IMR-90 (cell line): ENCODE measurements at regions not wholly inside any gene's neighbourhood (a gene's known extent, or its start where the extent isn't known, plus 50 kb on each side); places are given as distances from the start of the nearest gene placed in this dataset.

Experiments used
- ATAC-seq: fragments of 200-7000 bp; cut with Tn5 transposase; 2 replicates; pipeline ENCODE4 v1.9.1; 2020; ENCODE audit warnings: low read depth, mild to moderate bottlenecking, moderate library complexity
- BruUV-seq: library from RNA; stranded (reverse); fragments of 400-500 nt; replicated peaks from 2 replicates; lab custom pipeline; 2021; lab: Mats Ljungman, UMichigan
- CTCF ChIA-PET: fragments of 300-600 bp; formaldehyde crosslinking; extraction: SDS; loops from one replicate; lab custom pipeline; 2021; ENCODE audit warnings: antibody characterized with exemption; lab: Yijun Ruan, JAX
- POLR2A ChIA-PET: fragments of 300-600 bp; sonication (Branson Sonifier 250); formaldehyde crosslinking; loops from one replicate; lab custom pipeline; 2022; ENCODE audit warnings: antibody characterized with exemption; ENCODE audit not compliant: unreplicated experiment; lab: Charles Lee
- DNase-seq: peaks from one replicate; pipeline ENCODE4 v3.0.0; 2013
- H2AFZ ChIP-seq: replicated peaks from 2 replicates; pipeline ENCODE3; 2013; ENCODE audit warnings: low read length, mild to moderate bottlenecking; ENCODE audit not compliant: poor library complexity
- H2AK5ac ChIP-seq: 2 replicates; pipeline ENCODE4 v1.6.1; 2013; ENCODE audit warnings: low read depth, low read length, inconsistent platforms
- H2AK9ac ChIP-seq: replicated peaks from 2 replicates; pipeline ENCODE3; 2013; ENCODE audit warnings: mild to moderate bottlenecking, low read depth, low read length, moderate library complexity; ENCODE audit not compliant: poor library complexity
- H2BK120ac ChIP-seq: 2 replicates; pipeline ENCODE4 v1.6.1; 2013; ENCODE audit warnings: low read depth, low read length, inconsistent platforms
- H2BK15ac ChIP-seq: 3 replicates; pipeline ENCODE4 v1.6.1; 2013; ENCODE audit warnings: low read depth, low read length, inconsistent platforms
- H2BK20ac ChIP-seq: 2 replicates; pipeline ENCODE4 v1.6.1; 2013; ENCODE audit warnings: low read depth, mild to moderate bottlenecking, inconsistent platforms, low read length, moderate library complexity
- H2BK5ac ChIP-seq: 2 replicates; pipeline ENCODE4 v1.6.1; 2013; ENCODE audit warnings: mild to moderate bottlenecking, low read depth, low read length, inconsistent platforms; ENCODE audit not compliant: poor library complexity, severe bottlenecking
- H3K14ac ChIP-seq: replicated peaks from 2 replicates; pipeline ENCODE4 v1.6.1; 2013; ENCODE audit warnings: low read depth, low read length, inconsistent platforms
- H3K18ac ChIP-seq: 2 replicates; pipeline ENCODE4 v1.6.1; 2013; ENCODE audit warnings: low read depth, low read length, control low read depth
- H3K23ac ChIP-seq: 2 replicates; pipeline ENCODE4 v1.6.1; 2013; ENCODE audit warnings: low read depth, low read length, inconsistent platforms
- H3K27ac ChIP-seq: 2 replicates; pipeline ENCODE4 v1.5.1; 2013; ENCODE audit warnings: mild to moderate bottlenecking, control low read depth, low read length; ENCODE audit not compliant: insufficient read depth
- H3K27me3 ChIP-seq: 2 replicates; pipeline ENCODE4 v1.6.1; 2013; ENCODE audit warnings: low read length; ENCODE audit not compliant: control insufficient read depth, insufficient read depth
- H3K36me3 ChIP-seq: 2 replicates; pipeline ENCODE4 v1.6.1; 2013; ENCODE audit warnings: low read length, mixed read lengths; ENCODE audit not compliant: control insufficient read depth, insufficient read depth
- H3K4ac ChIP-seq: 2 replicates; pipeline ENCODE4 v1.6.1; 2013; ENCODE audit warnings: low read depth, low read length, inconsistent platforms
- H3K4me1 ChIP-seq: 2 replicates; pipeline ENCODE4 v1.6.1; 2013; ENCODE audit warnings: low read length, mixed read lengths; ENCODE audit not compliant: control insufficient read depth, insufficient read depth
- H3K4me2 ChIP-seq: 2 replicates; pipeline ENCODE4 v1.6.1; 2013; ENCODE audit warnings: low read depth, mild to moderate bottlenecking, control low read depth, low read length, moderate library complexity
- H3K4me3 ChIP-seq: 2 replicates; pipeline ENCODE4 v1.5.1; 2013; ENCODE audit warnings: low read depth, mild to moderate bottlenecking, control low read depth, low read length, moderate library complexity; ENCODE audit not compliant: insufficient read depth
- H3K56ac ChIP-seq: 2 replicates; pipeline ENCODE4 v1.6.1; 2013; ENCODE audit warnings: low read length, inconsistent platforms; ENCODE audit not compliant: insufficient read depth; ENCODE audit errors: extremely low read depth
- H3K79me1 ChIP-seq, 2 experiments: 2 replicates each; pipeline ENCODE4 v1.6.1; 2013; ENCODE audit warnings: low read length in 2 of 2, inconsistent platforms in 1 of 2, low read depth in 1 of 2
- H3K9ac ChIP-seq: 2 replicates; pipeline ENCODE4 v1.6.1; 2013; ENCODE audit warnings: low read depth, low read length, control low read depth
- H3K9me1 ChIP-seq: 2 replicates; pipeline ENCODE4 v1.6.1; 2013; ENCODE audit warnings: low read length, inconsistent platforms; ENCODE audit not compliant: insufficient read depth
- H3K9me3 ChIP-seq: 2 replicates; pipeline ENCODE4 v1.6.1; 2013; ENCODE audit warnings: low read length; ENCODE audit not compliant: control insufficient read depth, insufficient read depth
- H4K20me1 ChIP-seq: 2 replicates; pipeline ENCODE4 v1.6.1; 2013; ENCODE audit warnings: low read length, inconsistent platforms; ENCODE audit not compliant: insufficient read depth
- H4K5ac ChIP-seq: 2 replicates; pipeline ENCODE4 v1.6.1; 2013; ENCODE audit warnings: mild to moderate bottlenecking, low read depth, low read length, control low read depth
- H4K8ac ChIP-seq, 2 experiments: 2 replicates each; pipeline ENCODE4 v1.6.1; 2013; ENCODE audit warnings: low read depth in 2 of 2, low read length in 2 of 2, control low read depth in 1 of 2, inconsistent platforms in 1 of 2
- H4K91ac ChIP-seq: 2 replicates; pipeline ENCODE4 v1.6.1; 2013; ENCODE audit warnings: low read depth, low read length, inconsistent platforms; ENCODE audit not compliant: insufficient read depth
- CEBPB ChIP-seq: IDR thresholded peaks from 2 replicates; pipeline ENCODE4 v1.6.1; 2012; ENCODE audit warnings: low read depth, low read length, improper control_type of control experiment
- ELK1 ChIP-seq: fragments of 150-350 bp; IDR thresholded peaks from 2 replicates; pipeline ENCODE4 v1.6.1; 2016; ENCODE audit warnings: low read depth, mild to moderate bottlenecking, low read length, moderate library complexity, borderline replicate concordance
- MAFK ChIP-seq: IDR thresholded peaks from 2 replicates; pipeline ENCODE4 v1.6.1; 2012; ENCODE audit warnings: low read depth, low read length, improper control_type of control experiment
- NFE2L2 ChIP-seq: fragments of 150-350 bp; IDR thresholded peaks from 2 replicates; pipeline ENCODE4 v1.6.1; 2016; ENCODE audit warnings: low read depth, mild to moderate bottlenecking, low read length
- SMC3 ChIP-seq: fragments of 150-350 bp; IDR thresholded peaks from 2 replicates; pipeline ENCODE4 v1.6.1; 2016; ENCODE audit warnings: low read depth, mild to moderate bottlenecking, antibody characterized with exemption, low read length, moderate library complexity
- WGBS, 2 experiments: methylation state at CpG; one replicate each; pipeline versions ENCODE4 v1.1.5 to v1.1.7; 2013; ENCODE audit warnings: missing lambda C conversion rate in 2 of 2; ENCODE audit not compliant: insufficient read length in 1 of 2; ENCODE audit errors: extremely low coverage in 2 of 2; 5-methylcytosine and 5-hydroxymethylcytosine counted together
- dilution Hi-C: fragments of 300-500 bp; cut with HindIII; formaldehyde crosslinking; loops from one replicate; pipeline ENCODE4 v1.14.3; 2018; ENCODE audit warnings: low sequenced_read_pairs; ENCODE audit not compliant: unreplicated experiment
- in situ Hi-C: fragments of 300-500 bp; cut with MboI; formaldehyde crosslinking; loops from 3 replicates; pipeline ENCODE4 v1.14.3; 2019; ENCODE audit warnings: low sequenced_read_pairs, inconsistent platforms, mixed read lengths
- intact Hi-C: fragments of 100-400 bp; cut with micrococcal nuclease; formaldehyde crosslinking; loops from 2 replicates; pipeline ENCODE4 v1.10.0; 2022

GRCh38 chr10:89867964-89868363 lies 166.6 kb downstream of the KIF20B start:
- Histone ChIP-seq H3K56ac (no peak overlapping the region), H2AK5ac (no peak overlapping the region), H4K8ac (no peak overlapping the region), H2BK120ac (no peak overlapping the region), H3K14ac (no peak overlapping the region), H3K27me3 (peaks cover 7% of the 10 kb centered on the region), H3K79me1 (no peaks in the 10 kb centered on the region), H3K18ac (no peak overlapping the region), H3K9me1 (no peaks in the 10 kb centered on the region), H3K4me2 (no peak overlapping the region), H3K23ac (no peak overlapping the region), H2BK5ac (no peak overlapping the region), H3K9me3 (no peaks in the 10 kb centered on the region), H3K27ac (no peak overlapping the region), H4K5ac (no peak overlapping the region), H3K36me3 (no peaks in the 10 kb centered on the region), H4K20me1 (no peaks in the 10 kb centered on the region), H4K91ac (no peak overlapping the region), H3K4ac (no peak overlapping the region), H3K4me1 (no peaks in the 10 kb centered on the region), H2AFZ (no peak overlapping the region), H3K4me3 (no peak overlapping the region), H2BK15ac (no peak overlapping the region), H3K9ac (no peak overlapping the region), H2AK9ac (no peak overlapping the region), H2BK20ac (no peak overlapping the region)
- in situ Hi-C loops: no loop called here
- DNase-seq: peak; percentile 8
- no peak for TF ChIP-seq CEBPB
- TF ChIP-seq ELK1: no peak
- TF ChIP-seq SMC3: no peak
- TF ChIP-seq MAFK: no peak
- no peak for TF ChIP-seq NFE2L2
- dilution Hi-C loops: no loop called here
- BruUV-seq: no TSS peak
- POLR2A ChIA-PET: no interaction called here
- WGBS, 2 experiments: no CpG with 5 or more reads among the region's 2 CpGs
- ATAC-seq: peak; percentile 51
- CTCF ChIA-PET: interaction anchor here (0.8 kb wide), 1 partner anchor 13 kb away, joined by 3 read pairs; no protein-coding TSS in a partner anchor
- intact Hi-C loops: no loop called here
